Activated CD4-positive, CD25-positive, alpha-beta regulatory T cell (primary cell): ENCODE measurements at regions not wholly inside any gene's neighbourhood (a gene's known extent, or its start where the extent isn't known, plus 50 kb on each side); places are given as distances from the start of the nearest gene placed in this dataset.
"Not testable (repeated sequence)": the region's sequence is repeated elsewhere in the genome, so short reads cannot be mapped to it uniquely, and the experiment has no call there.

Experiments
- DNase-seq, 4 experiments: peaks; one replicate each; lab custom pipeline; 2025; lab: John Stamatoyannopoulos, UW

GRCh38 chr1:19024532-19024931 is 68.1 kb upstream of the IFFO2 start:
- no peak for DNase-seq

DNA sequence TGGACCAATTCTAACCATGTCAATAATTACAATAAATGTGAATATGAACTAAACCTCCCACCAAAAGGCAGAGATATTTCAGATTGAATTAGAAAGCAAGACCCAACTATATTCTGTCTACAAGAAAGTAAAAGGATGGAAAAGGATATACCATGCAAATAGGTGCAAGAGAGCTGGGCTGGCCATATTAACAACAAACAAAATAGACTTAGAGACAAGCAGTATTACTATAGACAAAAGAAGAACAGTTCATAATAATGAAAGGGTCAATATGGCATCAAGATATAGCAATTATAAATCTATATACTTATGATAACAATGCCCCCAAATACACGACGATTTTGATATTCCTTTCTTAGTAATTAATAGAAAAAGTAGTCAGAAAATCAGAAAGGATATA is 67.3 kb upstream of the IFFO2 start:
- DNase-seq: no peak

GRCh38 chr1:19021845-19022244 is 65.4 kb upstream of the IFFO2 start:
- no peak for DNase-seq

DNA sequence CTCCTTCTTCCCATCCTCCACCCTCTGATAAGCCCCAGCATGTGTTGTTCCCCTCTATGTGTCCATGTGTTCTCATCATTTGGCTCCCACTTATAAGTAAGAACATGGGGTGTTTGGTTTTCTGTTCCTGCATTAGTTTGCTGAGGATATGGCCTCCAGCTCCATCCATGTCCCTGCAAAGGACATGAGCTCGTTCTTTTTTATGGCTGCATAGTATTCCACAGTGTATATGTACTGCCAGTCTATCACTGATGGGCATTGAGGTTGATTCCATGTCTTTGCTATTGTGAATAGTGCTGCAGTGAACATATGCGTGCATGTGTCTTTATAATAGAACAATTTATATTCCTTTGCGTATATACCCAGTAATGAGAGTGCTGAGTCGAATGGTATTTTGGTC is 62.8 kb upstream of the IFFO2 start:
- not testable (repeated sequence) for DNase-seq

DNA sequence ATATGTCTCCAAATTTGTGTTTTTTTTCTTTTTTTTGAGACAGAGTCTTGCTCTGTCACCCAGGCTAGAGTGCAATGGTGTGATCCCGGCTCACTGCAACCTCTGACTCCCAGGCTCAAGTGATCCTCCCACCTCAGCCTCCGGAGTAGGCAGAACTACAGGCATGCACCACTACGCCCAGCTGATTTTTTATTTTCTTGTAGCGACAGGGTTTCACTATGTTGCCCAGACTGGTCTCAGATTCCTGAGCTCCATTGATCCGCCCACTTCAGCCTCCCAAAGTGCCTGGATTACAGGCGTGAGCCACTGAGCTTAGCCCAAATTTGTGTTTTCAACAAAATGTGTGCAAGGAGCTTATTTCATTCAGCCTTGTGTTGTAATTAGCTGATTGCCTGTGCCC is 59.0 kb upstream of the IFFO2 start:
- DNase-seq: no peak

DNA sequence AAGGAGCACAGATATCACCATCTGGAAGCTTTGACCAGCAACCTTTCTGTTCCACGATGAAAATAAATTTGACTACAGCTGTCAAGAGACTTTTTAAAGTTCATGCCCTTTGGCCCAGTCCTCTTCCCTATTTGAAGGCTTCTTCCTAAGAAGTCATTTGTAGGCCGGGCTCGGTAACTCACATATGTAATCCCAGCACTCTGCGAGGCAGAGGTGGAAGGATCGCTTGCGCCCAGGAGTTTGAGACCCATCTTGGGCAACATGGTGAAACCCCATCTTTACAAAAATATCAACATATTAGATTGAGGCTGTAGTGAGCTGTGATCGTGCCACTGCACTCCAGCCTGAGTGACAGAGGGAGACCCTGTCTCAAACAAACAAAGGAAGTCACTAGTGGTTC is 58.3 kb upstream of the IFFO2 start:
- DNase-seq: no peak

GRCh38 chr1:19013826-19014548 is 57.5 kb upstream of the IFFO2 start:
- no peak for DNase-seq

DNA sequence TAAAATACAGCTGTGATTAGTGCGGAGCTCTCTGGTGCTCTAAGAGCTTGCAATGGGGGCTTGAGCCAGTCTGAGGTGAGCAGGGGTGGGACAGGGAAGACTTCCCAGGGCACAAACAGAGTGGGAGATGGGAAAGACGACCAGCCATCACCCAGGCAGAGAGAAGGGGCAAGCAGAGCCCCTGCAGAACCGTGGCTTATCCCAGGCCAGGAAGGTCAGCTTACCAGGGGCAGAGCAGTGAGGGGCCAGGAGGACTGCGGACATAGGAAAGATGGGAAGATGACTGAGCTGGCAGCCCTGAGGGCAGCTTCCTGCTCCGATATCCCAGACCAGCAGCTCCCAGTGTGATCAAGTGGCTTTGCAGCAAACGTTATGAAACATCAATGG is 55.4 kb upstream of the IFFO2 start:
- no peak for DNase-seq

DNA sequence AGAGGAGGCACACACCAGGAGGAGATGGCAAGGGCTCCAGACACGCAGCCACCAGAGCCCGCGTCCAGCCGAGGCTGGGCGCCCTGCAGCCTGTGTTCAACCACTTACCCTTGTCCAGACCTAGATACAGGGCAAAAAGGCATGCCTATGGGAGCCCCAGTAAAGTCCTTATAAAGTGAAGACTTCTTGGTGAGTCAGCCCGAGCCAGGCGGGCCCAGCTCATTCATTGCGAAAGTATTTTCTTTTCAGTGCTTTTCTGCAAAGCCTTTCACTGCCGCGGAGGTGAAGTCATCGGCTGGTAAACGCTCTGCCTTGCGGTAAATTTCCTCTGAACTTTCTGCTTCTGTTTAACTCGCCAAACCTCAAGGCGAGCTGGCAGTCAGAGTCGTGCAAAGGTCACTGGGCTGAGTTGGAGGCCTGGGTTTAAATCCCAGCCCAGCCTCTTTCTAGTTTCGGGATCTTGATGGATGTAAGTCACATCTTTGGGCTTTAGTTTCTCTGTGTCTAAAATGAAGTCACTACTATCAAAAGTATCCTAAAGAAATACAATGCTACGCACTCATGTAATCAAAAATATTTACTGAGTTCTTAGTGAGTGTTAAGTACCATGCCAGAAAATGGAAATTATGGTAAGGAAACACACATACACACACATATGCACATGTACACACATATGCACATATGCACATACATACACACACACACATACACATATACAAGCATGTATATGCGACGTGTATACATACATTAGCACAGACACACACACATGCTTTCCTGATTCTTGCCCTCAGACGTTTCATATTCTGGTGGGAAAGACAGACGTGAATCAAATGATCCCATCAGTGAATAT is 54.7 kb upstream of the IFFO2 start:
- DNase-seq: peak; percentile 29 to 44 (median 40)

GRCh38 chr1:19010503-19010902 is 54.0 kb upstream of the IFFO2 start:
- no peak for DNase-seq

- no peak for DNase-seq
Observed at GRCh38 chr1:19009882-19010321, 53.4 kb upstream of the IFFO2 start.

DNA sequence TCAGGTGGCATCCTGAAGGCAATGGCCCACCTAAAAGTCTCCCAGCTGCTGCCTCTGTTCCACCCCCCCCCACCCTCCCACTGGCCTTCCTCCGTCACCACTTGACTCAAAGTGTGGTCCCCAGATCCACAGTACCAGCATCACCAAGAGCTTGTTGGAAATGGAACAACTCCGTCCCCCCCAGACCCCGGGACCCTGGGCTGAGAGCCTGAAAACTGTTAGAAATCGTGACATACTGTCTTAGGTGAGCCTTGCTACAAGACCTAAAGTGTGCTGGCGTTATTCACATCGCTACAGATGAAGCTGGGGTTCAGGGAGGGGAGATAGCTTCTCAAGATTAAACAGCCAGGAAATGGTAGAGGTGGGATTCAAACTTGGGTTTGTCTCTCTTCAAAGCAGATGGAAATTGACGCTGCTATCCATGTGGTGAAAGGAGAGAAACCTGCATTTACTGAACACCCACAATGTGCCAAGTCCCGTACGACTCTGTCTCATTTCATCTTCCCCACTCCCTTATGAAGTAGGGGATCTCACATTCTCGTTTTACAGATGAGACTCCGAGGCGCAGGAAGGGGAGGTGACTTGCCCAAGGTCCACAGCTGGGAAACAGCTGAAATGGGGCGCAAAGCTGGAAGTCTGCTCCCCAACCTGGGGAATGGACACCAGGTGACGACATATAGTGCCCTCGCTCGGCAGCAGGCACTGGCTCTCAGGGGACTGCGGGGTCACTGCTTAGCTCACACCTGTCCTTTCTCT is 52.8 kb upstream of the IFFO2 start:
- no peak for DNase-seq

- DNase-seq: no peak
Observed at GRCh38 chr1:19007491-19008441, 51.3 kb upstream of the IFFO2 start.

DNA sequence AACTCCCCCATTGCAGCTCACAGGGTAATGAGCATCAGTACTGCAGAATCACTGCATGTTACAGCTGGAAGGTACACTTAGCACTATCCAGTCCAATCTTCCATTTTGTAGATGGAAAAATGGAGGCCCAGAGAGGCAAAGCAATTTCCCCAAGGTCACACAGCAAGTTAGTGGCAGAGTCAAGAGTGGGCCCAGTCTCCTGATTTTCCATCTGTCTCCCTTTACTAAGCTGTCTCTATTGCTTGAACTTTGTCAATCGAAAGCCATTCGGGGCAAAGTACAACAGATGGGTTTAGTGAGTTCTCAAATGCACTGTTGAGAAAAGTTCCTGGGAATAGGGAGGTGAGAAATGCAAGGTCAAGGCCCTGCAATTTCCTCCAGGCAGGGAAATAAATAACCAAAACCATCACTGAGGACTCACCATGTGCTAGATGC is 50.4 kb upstream of the IFFO2 start:
- DNase-seq: no peak
